H9 (cell line): ENCODE measurements at regions not wholly inside any gene's neighbourhood (a gene's known extent, or its start where the extent isn't known, plus 50 kb on each side); places are given as distances from the start of the nearest gene placed in this dataset.

Experiments used
- DNase-seq: peaks from one replicate; pipeline ENCODE4 v3.0.0-alpha.2; 2017
- H2AFZ ChIP-seq: one replicate; pipeline ENCODE4 v1.6.1; 2013; ENCODE audit warnings: mild to moderate bottlenecking, low read length, control low read depth, moderate library complexity
- H2AK5ac ChIP-seq: 2 replicates; pipeline ENCODE4 v1.6.1; 2013; ENCODE audit warnings: low read length, control low read depth, mixed read lengths; ENCODE audit not compliant: insufficient read length
- H2BK120ac ChIP-seq: one replicate; pipeline ENCODE4 v1.6.1; 2013; ENCODE audit warnings: low read depth, mild to moderate bottlenecking, low read length, control low read depth, inconsistent platforms; ENCODE audit not compliant: poor library complexity, severe bottlenecking
- H2BK12ac ChIP-seq: 2 replicates; pipeline ENCODE4 v1.6.1; 2013; ENCODE audit warnings: low read length, control low read depth, mixed read lengths, low read depth; ENCODE audit not compliant: insufficient read length
- H2BK15ac ChIP-seq: 2 replicates; pipeline ENCODE4 v1.6.1; 2013; ENCODE audit warnings: low read depth, low read length, control low read depth
- H2BK20ac ChIP-seq: one replicate; pipeline ENCODE4 v1.6.1; 2013; ENCODE audit warnings: low read depth, mild to moderate bottlenecking, low read length, control low read depth, inconsistent platforms; ENCODE audit not compliant: poor library complexity, severe bottlenecking
- H2BK5ac ChIP-seq: 2 replicates; pipeline ENCODE4 v1.6.1; 2013; ENCODE audit warnings: low read length, control low read depth, mixed read lengths; ENCODE audit not compliant: insufficient read length
- H3K14ac ChIP-seq: 2 replicates; pipeline ENCODE4 v1.6.1; 2013; ENCODE audit warnings: low read length, control low read depth; ENCODE audit not compliant: insufficient read depth
- H3K18ac ChIP-seq: 2 replicates; pipeline ENCODE4 v1.6.1; 2013; ENCODE audit warnings: low read depth, mild to moderate bottlenecking, mixed read lengths, low read length, control low read depth; ENCODE audit not compliant: insufficient read length
- H3K23ac ChIP-seq: 2 replicates; pipeline ENCODE4 v1.6.1; 2013; ENCODE audit warnings: low read length, control low read depth, mixed read lengths, low read depth; ENCODE audit not compliant: insufficient read length
- H3K23me2 ChIP-seq: 2 replicates; pipeline ENCODE4 v1.6.1; 2013; ENCODE audit warnings: low read depth, mild to moderate bottlenecking, mixed read lengths, low read length, control low read depth; ENCODE audit not compliant: insufficient read length, poor library complexity, severe bottlenecking
- H3K27ac ChIP-seq: 2 replicates; pipeline ENCODE4 v1.5.1; 2013; ENCODE audit warnings: low read length, control low read depth, mixed read lengths, low read depth; ENCODE audit not compliant: insufficient read length
- H3K27me3 ChIP-seq: 2 replicates; pipeline ENCODE4 v1.6.1; 2013; ENCODE audit warnings: low read length, control low read depth, inconsistent platforms; ENCODE audit not compliant: insufficient read depth
- H3K4ac ChIP-seq: 2 replicates; pipeline ENCODE4 v1.6.1; 2013; ENCODE audit warnings: low read depth, mild to moderate bottlenecking, control low read depth, inconsistent platforms, low read length, moderate library complexity
- H3K4me1 ChIP-seq: 2 replicates; pipeline ENCODE4 v1.6.1; 2013; ENCODE audit warnings: low read length, control low read depth, inconsistent platforms; ENCODE audit not compliant: insufficient read depth
- H3K4me2 ChIP-seq: 2 replicates; pipeline ENCODE4 v1.6.1; 2013; ENCODE audit warnings: low read length, control low read depth, mixed read lengths; ENCODE audit not compliant: insufficient read length, insufficient read depth
- H3K56ac ChIP-seq: 2 replicates; pipeline ENCODE4 v1.6.1; 2013; ENCODE audit warnings: low read depth, mild to moderate bottlenecking, mixed read lengths, low read length, control low read depth; ENCODE audit not compliant: insufficient read length
- H3K79me1 ChIP-seq: 2 replicates; pipeline ENCODE4 v1.6.1; 2013; ENCODE audit warnings: low read depth, mild to moderate bottlenecking, moderate library complexity, low read length, control low read depth, inconsistent platforms; ENCODE audit not compliant: insufficient read depth, poor library complexity, severe bottlenecking
- H3K79me2 ChIP-seq: 2 replicates; pipeline ENCODE4 v1.6.1; 2013; ENCODE audit warnings: low read length, control low read depth, inconsistent platforms; ENCODE audit not compliant: insufficient read depth
- H3K9ac ChIP-seq: 2 replicates; pipeline ENCODE4 v1.6.1; 2013; ENCODE audit warnings: low read length, control low read depth, mixed read lengths; ENCODE audit not compliant: insufficient read length; ENCODE audit errors: extremely low read depth
- H3K9me3 ChIP-seq: one replicate; pipeline ENCODE4 v1.6.1; 2013; ENCODE audit warnings: low read depth, low read length, inconsistent platforms; ENCODE audit not compliant: control insufficient read depth
- H3T11ph ChIP-seq: one replicate; pipeline ENCODE4 v1.6.1; 2013; ENCODE audit warnings: mild to moderate bottlenecking, low read length, control low read depth, inconsistent platforms
- H4K20me1 ChIP-seq: one replicate; pipeline ENCODE4 v1.6.1; 2013; ENCODE audit not compliant: control insufficient read depth, insufficient read length, insufficient read depth
- H4K5ac ChIP-seq: 2 replicates; pipeline ENCODE4 v1.6.1; 2013; ENCODE audit warnings: low read depth, mild to moderate bottlenecking, mixed read lengths, low read length, control low read depth; ENCODE audit not compliant: insufficient read length
- H4K8ac ChIP-seq: replicated peaks from 2 replicates; pipeline ENCODE4 v1.6.1; 2013; ENCODE audit warnings: low read length, control low read depth, mixed read lengths, low read depth; ENCODE audit not compliant: insufficient read length
- H4K91ac ChIP-seq: 2 replicates; pipeline ENCODE4 v1.6.1; 2013; ENCODE audit warnings: low read depth, mild to moderate bottlenecking, moderate library complexity, mixed read lengths, low read length, control low read depth; ENCODE audit not compliant: insufficient read length
- H3K27ac Mint-ChIP-seq, 3 experiments: 2 replicates in 2 of 3; 3 replicates in 1 of 3; pipeline ENCODE4 v1.8.0; 2020 to 2021; ENCODE audit warnings: mixed read lengths in 3 of 3, mild to moderate bottlenecking in 1 of 3, moderate library complexity in 1 of 3
- H3K27me3 Mint-ChIP-seq: 2 replicates; pipeline ENCODE4 v1.8.0; 2021; ENCODE audit warnings: low read depth, mild to moderate bottlenecking, moderate library complexity, mixed read lengths
- H3K36me3 Mint-ChIP-seq, 3 experiments: 2 replicates in 2 of 3; 3 replicates in 1 of 3; pipeline ENCODE4 v1.8.0; 2020 to 2021; ENCODE audit warnings: low read depth in 3 of 3, mixed read lengths in 3 of 3; ENCODE audit not compliant: insufficient read depth in 1 of 3
- H3K4me1 Mint-ChIP-seq, 2 experiments: 2 replicates each; pipeline ENCODE4 v1.8.0; 2020; ENCODE audit warnings: mixed read lengths in 2 of 2
- H3K4me3 Mint-ChIP-seq, 2 experiments: 2 replicates in 1 of 2; 3 replicates in 1 of 2; pipeline ENCODE4 v1.8.0; 2020 to 2021; ENCODE audit warnings: mild to moderate bottlenecking in 2 of 2, mixed read lengths in 2 of 2, moderate library complexity in 1 of 2
- H3K9me3 Mint-ChIP-seq, 2 experiments: 2 replicates in 1 of 2; 3 replicates in 1 of 2; pipeline ENCODE4 v1.8.0; 2020; ENCODE audit warnings: mild to moderate bottlenecking in 2 of 2, mixed read lengths in 2 of 2, moderate library complexity in 1 of 2
- CTCF ChIP-seq: fragments of 200-600 bp; sonication (generic); conservative IDR thresholded peaks from 3 replicates; pipeline ENCODE4 v1.8.0; 2021; ENCODE audit warnings: antibody characterized with exemption, mild to moderate bottlenecking
- WGBS: extraction: QIAGEN DNeasy Blood & Tissue Kit; methylation state at CpG from one replicate; pipeline ENCODE4 v1.1.7; 2013; ENCODE audit warnings: missing lambda C conversion rate, low lambda C conversion rate, mixed read lengths; ENCODE audit not compliant: insufficient read length; ENCODE audit errors: extremely low coverage; 5-methylcytosine and 5-hydroxymethylcytosine counted together

GRCh38 chr1:147849098-147849895, 53.3 kb upstream of the GJA8 start:
- Histone ChIP-seq H3K79me1 (no peaks in the 10 kb centered on the region), H4K91ac (peak overlapping the region; percentile 83), H4K8ac (no peak overlapping the region), H3K14ac (peak overlapping the region; percentile 78; the same call in 1 of the 2 replicates), H2BK120ac (no peak overlapping the region), H3K4ac (no peak overlapping the region), H3K27ac (no peak overlapping the region), H2BK20ac (no peak overlapping the region), H3K79me2 (no peaks in the 10 kb centered on the region), H4K5ac (no peak overlapping the region), H3K9me3 (no peaks in the 10 kb centered on the region), H3K23me2 (no peaks in the 10 kb centered on the region), H2BK15ac (no peak overlapping the region), H3K56ac (no peak overlapping the region), H2BK12ac (peak overlapping the region; percentile 78), H3K4me2 (no peak overlapping the region), H3T11ph (no peak overlapping the region), H4K20me1 (no peaks in the 10 kb centered on the region), H2AFZ (no peak overlapping the region), H3K18ac (peak overlapping the region; percentile 93), H3K9ac (no peak overlapping the region), H3K27me3 (no peaks in the 10 kb centered on the region), H3K4me1 (peaks cover 10% of the 10 kb centered on the region), H2AK5ac (no peak overlapping the region), H2BK5ac (no peak overlapping the region), H3K23ac (no peak overlapping the region)
- peak overlapping the region in 1 of 3 experiments; percentile 89; a peak in 2 of 7 replicates for H3K27ac Mint-ChIP-seq
- H3K4me3 Mint-ChIP-seq, result no peak overlapping the region
- DNase-seq, result no peak
- no CpG with 5 or more reads among the region's 4 CpGs for WGBS
- no peaks in the 10 kb centered on the region for H3K36me3 Mint-ChIP-seq
- H3K27me3 Mint-ChIP-seq, result no peaks in the 10 kb centered on the region
- TF ChIP-seq CTCF, result no peak
- H3K9me3 Mint-ChIP-seq, result no peaks in the 10 kb centered on the region
- H3K4me1 Mint-ChIP-seq, result peaks cover 20 to 26% of the 10 kb centered on the region in 2 experiments
